ENCODE measurements at regions not wholly inside any gene's neighbourhood (a gene's known extent, or its start where the extent isn't known, plus 50 kb on each side); places are given as distances from the start of the nearest gene placed in this dataset.
"Not testable (repeated sequence)": the region's sequence is repeated elsewhere in the genome, so short reads cannot be mapped to it uniquely, and the experiment has no call there.

DNA sequence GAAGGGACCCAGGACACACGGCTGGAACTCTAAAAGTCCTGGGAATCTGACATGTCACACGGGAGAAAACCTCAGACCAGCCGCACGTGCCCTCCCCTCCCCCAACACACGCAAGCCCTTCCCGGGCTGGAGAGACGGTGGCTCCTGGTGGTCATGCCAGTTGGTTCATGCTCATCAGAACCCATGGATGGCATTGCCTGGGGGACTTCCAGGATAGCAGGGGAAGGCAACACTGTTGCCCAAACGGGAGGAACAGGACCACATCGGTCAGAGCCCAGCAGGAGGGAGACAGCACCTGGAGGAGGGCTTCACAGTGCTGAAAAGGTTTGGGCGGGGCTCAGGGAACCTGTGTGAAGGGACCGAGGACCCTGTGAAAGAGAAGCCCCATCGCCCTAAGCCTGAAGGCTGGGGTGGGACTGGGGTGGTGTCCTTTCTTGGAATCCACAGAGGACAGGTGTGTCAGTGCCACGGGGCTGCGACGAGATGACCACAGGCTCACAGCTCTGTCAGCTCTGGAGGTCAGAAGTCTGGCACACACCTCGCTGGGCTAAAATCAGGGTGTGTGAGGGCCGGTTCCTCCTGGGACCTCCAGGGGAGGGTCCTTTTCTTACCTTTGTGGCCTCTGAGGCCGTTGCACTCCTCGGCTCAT is 151.7 kb upstream of the ZNF469 start:
- not testable (repeated sequence) for H3K27me3 ChIP-seq (ENCODE audit: control insufficient read depth in 1 of 2, insufficient read depth in 2 of 2, low read length in 2 of 2); H3K9me3 ChIP-seq (ENCODE audit: low read length); H3K4me3 ChIP-seq (ENCODE audit: low read depth in 1 of 2, low read length in 2 of 2); H3K4me1 ChIP-seq (ENCODE audit: insufficient read depth, low read length); H3K9ac ChIP-seq (ENCODE audit: low read length); H3K27ac ChIP-seq (ENCODE audit: low read depth, low read length); H3K36me3 ChIP-seq (ENCODE audit: insufficient read depth, low read length)

DNA sequence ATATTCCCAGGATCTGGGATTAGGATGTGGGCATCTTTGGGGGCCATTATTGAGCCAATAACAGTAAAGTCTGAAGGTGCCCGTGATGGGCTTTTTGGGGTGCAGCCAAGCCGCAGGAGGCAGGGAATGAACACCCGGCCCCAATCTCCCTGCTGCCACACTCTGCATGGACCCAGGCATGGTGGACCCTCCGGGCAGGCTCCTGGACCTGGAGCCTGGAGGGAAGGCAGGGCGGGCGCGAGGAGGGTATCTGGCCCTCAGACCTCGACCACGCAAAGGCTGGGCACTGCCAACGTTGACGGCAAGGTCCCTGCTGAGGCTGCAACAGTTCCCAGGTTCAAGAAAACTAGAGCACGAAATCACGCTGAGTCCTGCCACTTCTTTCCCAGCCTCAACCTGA is 150.9 kb upstream of the ZNF469 start:
- H3K9ac ChIP-seq (ENCODE audit: low read length); H3K4me3 ChIP-seq (ENCODE audit: low read depth in 1 of 2, low read length in 2 of 2); H3K27me3 ChIP-seq (ENCODE audit: control insufficient read depth in 1 of 2, insufficient read depth in 2 of 2, low read length in 2 of 2); H3K36me3 ChIP-seq (ENCODE audit: insufficient read depth, low read length); H3K9me3 ChIP-seq (ENCODE audit: low read length); H3K4me1 ChIP-seq (ENCODE audit: insufficient read depth, low read length); H3K27ac ChIP-seq (ENCODE audit: low read depth, low read length): not testable (repeated sequence)

DNA sequence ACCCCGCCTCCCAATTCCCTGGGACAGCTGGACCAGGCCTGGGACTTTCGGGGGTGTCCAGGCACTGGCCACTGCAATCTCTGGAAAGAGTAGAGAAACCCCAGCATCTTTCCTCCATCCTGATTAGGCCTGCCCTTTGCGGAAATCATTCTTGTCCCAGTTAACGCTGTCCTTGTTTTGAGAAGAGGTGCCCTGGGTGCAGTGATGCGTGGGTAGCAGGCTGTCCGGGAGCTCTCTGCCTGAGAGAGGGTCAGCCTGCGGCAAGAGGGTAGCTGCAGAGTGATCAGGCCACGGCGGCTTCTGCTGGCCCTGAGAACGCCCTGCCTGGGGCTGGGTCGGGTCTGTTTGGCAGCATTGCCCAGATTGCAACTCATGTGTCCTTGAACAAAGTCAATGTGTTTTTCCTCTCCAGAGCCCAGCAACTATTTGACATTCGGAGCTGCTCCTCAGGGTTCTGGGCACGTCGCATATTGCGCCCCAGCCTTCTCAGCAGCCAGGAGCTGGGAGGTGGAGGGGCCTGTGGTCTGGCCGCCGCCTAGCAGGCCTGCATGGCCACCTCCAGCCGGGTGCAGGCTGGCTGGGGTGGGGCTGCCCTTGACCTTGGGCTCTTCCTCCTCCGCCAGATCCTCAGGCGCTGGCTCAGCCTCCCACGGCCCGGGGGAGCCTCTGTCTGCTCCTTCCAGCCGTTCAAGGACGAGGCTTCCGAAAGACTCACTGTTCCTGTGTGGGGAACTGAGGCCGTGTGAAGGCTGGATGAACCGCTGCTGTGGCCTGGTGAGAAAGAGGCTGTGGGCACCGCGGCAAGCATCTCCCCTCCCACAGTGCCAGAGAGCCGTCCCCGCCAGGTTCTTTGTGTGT is 150.1 kb upstream of the ZNF469 start:
- H3K4me1 ChIP-seq (ENCODE audit: insufficient read depth, low read length); H3K36me3 ChIP-seq (ENCODE audit: insufficient read depth, low read length); H3K9me3 ChIP-seq (ENCODE audit: low read length); H3K4me3 ChIP-seq (ENCODE audit: low read depth in 1 of 2, low read length in 2 of 2); H3K9ac ChIP-seq (ENCODE audit: low read length); H3K27ac ChIP-seq (ENCODE audit: low read depth, low read length); H3K27me3 ChIP-seq (ENCODE audit: control insufficient read depth in 1 of 2, insufficient read depth in 2 of 2, low read length in 2 of 2): not testable (repeated sequence)

DNA sequence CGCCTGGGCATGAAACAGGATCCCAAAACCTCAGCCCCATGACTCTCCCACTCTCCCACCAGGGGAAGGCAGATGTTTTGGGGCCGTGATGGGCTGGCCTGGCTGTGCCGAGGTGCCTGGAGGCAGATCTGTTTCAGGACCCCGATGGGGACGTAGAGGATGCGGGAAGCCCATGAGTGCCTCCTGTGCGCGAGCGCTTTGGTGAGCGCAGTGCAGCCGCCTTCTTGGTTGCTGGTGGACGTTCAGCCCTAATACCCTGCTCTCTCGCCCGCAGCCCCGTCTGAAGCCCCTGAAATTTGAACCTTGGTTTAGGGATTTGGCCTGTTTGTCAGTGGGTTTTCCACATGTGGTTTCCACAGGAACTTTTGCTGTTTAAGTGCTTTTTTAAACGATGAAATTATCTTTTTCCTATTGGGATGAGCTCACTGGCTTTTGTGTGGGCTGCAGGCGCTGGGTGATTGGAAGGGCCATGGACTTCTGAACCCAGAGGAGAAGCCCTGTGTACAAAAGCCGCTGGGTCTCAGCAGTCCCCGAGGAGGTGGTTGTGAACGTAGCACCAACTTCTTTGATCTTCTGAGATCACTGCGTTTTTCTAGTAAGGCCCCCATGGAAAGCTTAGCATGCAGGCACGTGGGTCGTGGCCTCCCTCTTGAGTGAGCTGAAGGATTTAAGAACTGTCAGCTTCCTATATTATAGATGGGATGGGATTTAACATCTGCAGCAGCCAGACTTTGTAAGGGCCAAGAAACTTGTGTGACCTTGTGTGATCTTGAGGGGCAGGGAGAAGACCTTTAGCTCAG is 148.9 kb upstream of the ZNF469 start:
- not testable (repeated sequence) for H3K27ac ChIP-seq (ENCODE audit: low read depth, low read length); H3K36me3 ChIP-seq (ENCODE audit: insufficient read depth, low read length); H3K27me3 ChIP-seq (ENCODE audit: control insufficient read depth in 1 of 2, insufficient read depth in 2 of 2, low read length in 2 of 2); H3K9me3 ChIP-seq (ENCODE audit: low read length); H3K4me1 ChIP-seq (ENCODE audit: insufficient read depth, low read length); H3K9ac ChIP-seq (ENCODE audit: low read length); H3K4me3 ChIP-seq (ENCODE audit: low read depth in 1 of 2, low read length in 2 of 2)

DNA sequence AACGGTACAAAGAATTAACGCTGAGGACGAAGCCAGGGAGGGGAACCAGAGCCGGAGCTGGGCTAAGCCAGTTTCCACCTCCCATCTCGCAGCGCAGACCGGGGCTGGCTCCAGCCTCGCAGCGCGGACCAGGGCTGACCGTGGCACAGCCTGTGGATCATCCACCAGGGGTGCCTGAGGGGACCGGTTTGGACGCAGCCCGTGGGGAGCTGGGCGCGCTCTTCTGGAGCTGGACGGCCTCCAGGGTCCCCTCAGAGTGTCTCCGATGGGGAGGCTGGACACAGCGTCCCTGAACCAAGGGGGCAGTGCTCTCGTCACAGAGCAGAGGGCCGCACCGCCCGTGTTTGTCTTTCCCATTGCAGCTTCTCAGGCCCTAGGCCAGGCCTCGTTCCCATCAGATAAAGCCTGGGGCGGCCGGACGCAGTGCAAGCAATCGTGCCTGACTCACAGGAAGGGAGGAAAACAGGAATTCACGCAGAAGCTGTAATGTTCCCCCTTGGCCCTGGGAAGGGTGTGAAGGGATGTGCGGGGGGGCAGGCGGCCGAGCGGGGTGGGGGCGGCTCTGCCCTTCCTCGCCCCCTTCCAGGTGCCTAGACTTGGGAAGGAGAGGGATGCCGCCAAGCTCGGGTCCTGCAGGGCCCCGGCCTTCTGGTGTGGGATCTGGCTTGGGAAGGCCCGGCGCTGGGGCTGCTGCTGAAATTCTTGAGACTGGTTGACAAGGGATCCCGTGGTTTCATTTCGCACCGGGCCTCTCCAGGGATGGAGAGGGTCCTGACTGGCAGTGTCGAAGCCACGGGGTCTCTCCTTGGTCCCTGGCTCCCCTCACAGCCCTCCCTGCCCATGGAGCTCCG is 148.1 kb upstream of the ZNF469 start:
- not testable (repeated sequence) for H3K4me3 ChIP-seq (ENCODE audit: low read depth in 1 of 2, low read length in 2 of 2); H3K27me3 ChIP-seq (ENCODE audit: control insufficient read depth in 1 of 2, insufficient read depth in 2 of 2, low read length in 2 of 2); H3K9ac ChIP-seq (ENCODE audit: low read length); H3K4me1 ChIP-seq (ENCODE audit: insufficient read depth, low read length); H3K27ac ChIP-seq (ENCODE audit: low read depth, low read length); H3K36me3 ChIP-seq (ENCODE audit: insufficient read depth, low read length); H3K9me3 ChIP-seq (ENCODE audit: low read length)

DNA sequence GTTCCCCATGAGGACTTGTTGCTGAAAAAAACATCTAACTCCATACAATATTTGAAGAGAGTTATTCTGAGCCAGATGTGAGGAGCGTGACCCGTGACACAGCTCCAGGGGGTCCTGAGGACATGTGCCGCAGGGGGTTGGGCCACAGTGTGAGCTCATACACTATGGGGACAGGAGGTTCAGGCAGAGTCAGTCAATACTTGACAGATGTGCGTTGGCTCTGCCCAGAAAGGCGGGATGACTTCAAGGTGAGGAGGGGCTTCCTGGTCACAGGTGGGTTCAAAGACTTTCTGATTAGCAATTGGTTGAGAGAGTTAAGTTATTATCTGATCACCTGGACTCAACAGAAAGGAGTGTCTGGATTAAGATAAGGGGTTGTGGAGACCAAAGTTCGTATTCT is 147.1 kb upstream of the ZNF469 start:
- not testable (repeated sequence) for H3K27ac ChIP-seq (ENCODE audit: low read depth, low read length); H3K4me3 ChIP-seq (ENCODE audit: low read depth in 1 of 2, low read length in 2 of 2); H3K4me1 ChIP-seq (ENCODE audit: insufficient read depth, low read length); H3K9me3 ChIP-seq (ENCODE audit: low read length); H3K36me3 ChIP-seq (ENCODE audit: insufficient read depth, low read length); H3K9ac ChIP-seq (ENCODE audit: low read length); H3K27me3 ChIP-seq (ENCODE audit: control insufficient read depth in 1 of 2, insufficient read depth in 2 of 2, low read length in 2 of 2)

DNA sequence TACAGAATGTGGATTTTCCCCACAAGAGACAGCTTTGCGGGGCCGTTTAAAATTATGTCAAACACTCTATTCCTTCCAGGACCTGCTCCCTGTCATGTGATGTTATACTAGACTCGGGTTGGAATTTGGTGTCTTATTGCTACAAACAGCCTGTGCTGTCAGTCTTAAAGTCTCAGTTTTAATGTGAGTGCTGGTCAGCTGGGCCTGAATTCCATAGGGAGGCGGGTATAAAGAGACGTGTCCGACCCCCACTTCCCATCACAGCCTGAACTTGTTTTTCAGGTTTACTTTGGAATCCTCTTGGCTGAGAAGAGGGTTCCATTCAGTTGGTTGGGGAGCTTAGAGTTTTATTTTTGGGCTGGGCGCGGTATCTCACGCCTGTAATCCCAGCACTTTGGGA is 146.5 kb upstream of the ZNF469 start:
- H3K4me3 ChIP-seq (ENCODE audit: low read depth in 1 of 2, low read length in 2 of 2); H3K36me3 ChIP-seq (ENCODE audit: insufficient read depth, low read length); H3K9ac ChIP-seq (ENCODE audit: low read length); H3K27ac ChIP-seq (ENCODE audit: low read depth, low read length); H3K27me3 ChIP-seq (ENCODE audit: control insufficient read depth in 1 of 2, insufficient read depth in 2 of 2, low read length in 2 of 2); H3K4me1 ChIP-seq (ENCODE audit: insufficient read depth, low read length); H3K9me3 ChIP-seq (ENCODE audit: low read length): not testable (repeated sequence)

DNA sequence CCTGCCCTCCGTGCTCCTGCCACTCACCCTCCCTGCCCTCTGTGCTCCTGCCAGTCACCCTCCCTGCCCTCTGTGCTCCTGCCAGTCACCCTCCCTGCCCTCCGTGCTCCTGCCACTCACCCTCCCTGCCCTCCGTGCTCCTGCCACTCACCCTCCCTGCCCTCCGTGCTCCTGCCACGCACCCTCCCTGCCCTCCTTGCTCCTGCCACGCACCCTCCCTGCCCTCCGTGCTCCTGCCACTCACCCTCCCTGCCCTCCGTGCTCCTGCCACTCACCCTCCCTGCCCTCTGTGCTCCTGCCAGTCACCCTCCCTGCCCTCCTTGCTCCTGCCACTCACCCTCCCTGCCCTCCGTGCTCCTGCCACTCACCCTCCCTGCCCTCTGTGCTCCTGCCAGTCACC is 145.4 kb upstream of the ZNF469 start:
- not testable (repeated sequence) for H3K9me3 ChIP-seq (ENCODE audit: low read length); H3K36me3 ChIP-seq (ENCODE audit: insufficient read depth, low read length); H3K27me3 ChIP-seq (ENCODE audit: control insufficient read depth in 1 of 2, insufficient read depth in 2 of 2, low read length in 2 of 2); H3K27ac ChIP-seq (ENCODE audit: low read depth, low read length); H3K4me1 ChIP-seq (ENCODE audit: insufficient read depth, low read length); H3K9ac ChIP-seq (ENCODE audit: low read length); H3K4me3 ChIP-seq (ENCODE audit: low read depth in 1 of 2, low read length in 2 of 2)

DNA sequence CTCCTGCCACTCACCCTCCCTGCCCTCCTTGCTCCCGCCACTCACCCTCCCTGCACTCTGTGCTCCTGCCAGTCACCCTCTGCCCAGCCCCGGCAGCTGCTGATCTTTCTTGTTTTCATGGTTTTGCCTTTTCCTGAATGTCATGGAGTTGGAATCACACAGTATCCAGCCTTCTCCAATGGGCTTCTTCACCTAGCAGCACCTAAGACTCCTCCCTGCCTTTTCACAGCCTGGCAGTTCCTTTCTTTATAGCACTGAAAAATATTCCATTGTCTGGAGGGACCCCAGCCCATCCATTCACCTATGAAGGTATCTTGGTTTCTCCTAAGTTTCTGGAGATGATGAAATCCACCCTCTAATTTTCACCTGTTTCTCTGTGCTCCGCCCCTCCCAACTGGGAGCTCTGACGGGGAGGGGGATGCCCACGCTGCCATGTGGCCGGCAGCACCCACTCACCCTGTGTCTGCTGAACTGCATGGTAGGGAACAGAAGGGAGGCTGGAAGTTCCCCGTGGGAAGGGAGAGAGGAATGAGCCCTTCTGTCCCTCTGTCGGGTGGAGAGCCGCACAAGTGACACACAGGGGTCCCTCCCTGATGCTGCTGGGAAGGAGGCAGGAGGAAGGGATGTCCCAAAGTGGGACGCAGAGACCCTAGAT is 144.9 kb upstream of the ZNF469 start:
- not testable (repeated sequence) for H3K27me3 ChIP-seq (ENCODE audit: control insufficient read depth in 1 of 2, insufficient read depth in 2 of 2, low read length in 2 of 2); H3K27ac ChIP-seq (ENCODE audit: low read depth, low read length); H3K9ac ChIP-seq (ENCODE audit: low read length); H3K9me3 ChIP-seq (ENCODE audit: low read length); H3K4me3 ChIP-seq (ENCODE audit: low read depth in 1 of 2, low read length in 2 of 2); H3K36me3 ChIP-seq (ENCODE audit: insufficient read depth, low read length)
- H3K4me1 ChIP-seq (ENCODE audit: insufficient read depth, low read length): peaks cover 12% of the 10 kb centered on the region

DNA sequence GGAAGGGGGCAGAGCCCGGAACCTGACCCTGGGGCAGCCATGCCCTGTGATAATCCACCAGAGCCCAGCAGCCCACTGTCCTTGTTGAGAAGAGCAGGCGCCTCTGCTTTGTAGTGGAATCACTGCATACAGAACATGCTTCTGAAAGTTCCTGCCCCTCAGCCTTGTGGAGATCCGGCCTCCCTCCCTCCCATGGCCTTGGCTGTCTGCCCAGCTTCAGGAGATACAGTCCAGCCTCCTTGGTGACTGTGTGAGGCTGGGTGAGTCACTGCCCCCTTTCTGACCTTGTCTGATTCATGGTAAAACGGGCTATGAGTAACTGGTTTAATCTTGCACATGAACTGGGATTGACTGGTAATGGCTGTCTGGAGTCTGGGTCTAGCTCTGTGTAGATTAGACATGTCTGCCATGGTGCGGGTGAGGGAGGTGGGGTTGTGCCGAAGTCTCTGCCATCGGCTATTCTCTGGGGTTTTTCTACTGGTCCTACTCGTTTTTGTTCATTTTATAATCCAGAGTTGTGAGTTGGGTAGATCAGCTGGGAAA is 144.0 kb upstream of the ZNF469 start:
- peaks cover 20% of the 10 kb centered on the region for H3K4me1 ChIP-seq (ENCODE audit: insufficient read depth, low read length)
- H3K27me3 ChIP-seq (ENCODE audit: control insufficient read depth in 1 of 2, insufficient read depth in 2 of 2, low read length in 2 of 2); H3K9me3 ChIP-seq (ENCODE audit: low read length); H3K9ac ChIP-seq (ENCODE audit: low read length); H3K27ac ChIP-seq (ENCODE audit: low read depth, low read length); H3K4me3 ChIP-seq (ENCODE audit: low read depth in 1 of 2, low read length in 2 of 2); H3K36me3 ChIP-seq (ENCODE audit: insufficient read depth, low read length): not testable (repeated sequence)

Measured in muscle layer of colon (tissue), 2 donors.